GM18870 (cell line): ENCODE measurements at regions not wholly inside any gene's neighbourhood (a gene's known extent, or its start where the extent isn't known, plus 50 kb on each side); places are given as distances from the start of the nearest gene placed in this dataset.
"Not testable (repeated sequence)": the region's sequence is repeated elsewhere in the genome, so short reads cannot be mapped to it uniquely, and the experiment has no call there.

ENCODE experiments used
- ATAC-seq: cut with Tn5 transposase; IDR thresholded peaks from one replicate; pipeline ENCODE4 v1.9.1; 2021; ENCODE audit warnings: moderate library complexity; ENCODE audit not compliant: unreplicated experiment

DNA sequence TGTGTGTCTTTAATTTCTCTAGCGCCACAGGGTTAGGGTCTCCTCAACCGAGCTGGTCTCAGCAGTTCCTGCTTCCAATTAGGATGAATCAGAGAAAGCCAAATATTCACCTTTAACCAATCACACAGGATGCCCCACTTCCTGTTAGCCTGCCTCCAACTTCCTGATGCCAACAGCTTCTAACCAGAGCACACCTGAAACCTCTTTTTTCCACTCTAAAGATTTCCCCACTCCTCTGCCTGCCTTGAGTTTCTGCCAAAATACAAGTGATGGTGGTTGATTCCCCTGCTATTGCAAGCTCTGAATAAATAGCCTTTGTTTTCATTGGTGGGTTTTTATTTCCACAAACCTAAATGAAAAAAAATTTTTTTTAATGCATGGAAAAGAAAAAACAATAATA is 144.7 kb upstream of the UST start:
- ATAC-seq, result no peak

DNA sequence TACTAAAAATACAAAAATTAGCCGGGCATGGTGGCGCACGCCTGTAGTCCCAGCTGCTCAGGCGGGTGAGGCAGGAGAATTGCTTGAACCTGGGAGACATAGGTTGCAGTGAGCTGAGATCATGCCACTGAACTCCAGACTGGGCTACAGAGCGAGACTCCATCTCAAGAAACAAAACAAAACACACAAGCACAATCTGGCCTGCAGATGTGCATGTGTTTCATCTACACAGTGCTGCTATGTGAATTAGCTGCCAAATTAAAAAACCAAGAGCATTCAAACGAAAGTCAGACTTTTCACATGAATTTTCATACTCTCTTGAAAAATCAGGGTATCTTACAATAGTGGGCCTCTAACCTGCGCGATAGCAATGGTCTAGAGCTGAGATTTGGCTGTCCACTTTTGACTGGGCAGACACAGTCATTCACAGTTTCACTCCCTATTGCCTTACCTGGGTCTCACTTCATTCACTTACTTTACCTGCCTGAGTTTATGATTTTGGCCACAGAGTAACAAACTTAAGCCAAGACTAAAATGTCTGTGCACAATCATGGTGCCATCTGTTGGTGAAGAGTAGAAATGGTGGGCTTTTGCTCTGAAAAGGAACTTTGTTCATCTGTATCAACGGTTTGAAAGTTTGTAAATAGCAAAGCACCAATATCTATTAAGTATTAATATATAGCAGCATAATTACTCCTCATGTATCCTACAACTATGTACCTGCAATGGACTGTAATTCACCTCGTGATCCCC is 138.5 kb upstream of the UST start:
- ATAC-seq, result no peak

DNA sequence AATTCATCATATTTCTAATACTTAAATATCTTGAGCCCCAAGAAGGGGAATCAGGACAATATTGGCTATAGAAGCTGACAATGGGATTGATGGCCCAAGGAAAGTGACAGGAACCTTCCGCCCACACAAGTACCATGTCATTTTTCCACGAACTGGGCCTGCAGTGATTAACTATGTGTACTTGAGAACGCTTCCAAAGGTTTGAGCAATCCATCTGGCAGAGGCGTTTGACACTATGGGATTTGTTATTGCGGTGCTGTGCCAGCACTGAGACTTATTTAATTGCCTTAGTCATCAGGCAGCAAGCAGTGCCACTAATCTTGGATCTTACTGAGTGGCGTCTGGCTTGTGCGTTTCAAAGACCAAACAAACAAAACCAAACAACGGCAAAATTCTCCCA is 135.6 kb upstream of the UST start:
- no peak for ATAC-seq

DNA sequence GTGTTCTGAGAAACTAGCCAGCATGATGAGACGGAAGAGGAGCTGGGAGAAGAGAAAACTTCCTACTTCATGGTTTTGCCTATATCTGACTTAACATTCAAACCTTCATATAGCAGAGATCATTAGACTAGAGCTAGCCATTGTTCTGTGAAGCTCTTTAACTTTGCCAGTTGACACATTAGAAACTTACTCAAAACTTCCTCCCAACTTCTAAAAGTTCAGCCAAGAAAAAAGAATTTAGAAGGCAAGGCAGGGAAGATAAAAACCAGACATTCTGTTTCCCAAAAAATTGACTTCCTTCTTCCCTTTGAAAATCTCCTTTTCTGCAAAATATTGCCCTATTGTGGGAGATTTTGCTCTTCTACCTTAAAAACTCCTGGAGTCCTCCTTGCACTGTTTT is 134.8 kb upstream of the UST start:
- ATAC-seq, result no peak

DNA sequence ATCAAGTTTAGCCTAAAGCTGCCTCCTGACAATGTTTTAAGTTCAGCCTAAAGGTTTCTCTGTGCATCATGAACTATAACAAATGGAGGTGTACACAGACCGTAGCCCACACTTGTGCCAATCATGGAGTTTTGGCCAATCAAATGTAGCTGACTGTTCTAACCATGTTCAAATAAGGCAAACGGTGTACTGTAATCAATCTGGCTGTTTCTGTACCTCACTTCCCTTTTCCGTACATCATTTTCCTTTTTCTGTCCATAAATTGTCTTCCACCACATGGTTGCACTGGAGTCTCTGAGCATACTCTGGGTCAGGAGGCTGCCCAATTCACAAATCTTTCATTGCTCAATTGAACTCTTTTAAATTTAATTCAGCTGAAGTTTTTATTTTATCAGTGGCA is 132.2 kb upstream of the UST start:
- ATAC-seq, result no peak

DNA sequence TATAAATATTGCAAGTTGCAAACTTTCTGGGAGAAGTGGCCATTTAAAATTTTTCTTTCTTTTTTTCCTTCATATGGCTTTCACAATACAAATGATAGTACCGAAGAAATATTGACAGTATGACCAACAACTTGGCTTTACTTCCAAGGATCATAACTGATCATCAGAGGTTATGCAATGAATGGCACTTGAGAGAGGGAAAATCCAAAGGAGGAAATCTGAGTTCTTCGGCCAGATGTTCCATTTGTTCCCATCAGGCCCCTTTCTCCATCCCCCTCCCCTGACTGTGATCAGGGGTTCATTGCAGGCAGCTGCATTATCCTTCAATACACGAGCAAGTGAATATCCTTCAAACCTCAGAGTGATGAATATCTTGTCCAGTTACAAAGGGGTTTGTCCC is 130.0 kb upstream of the UST start:
- no peak for ATAC-seq

DNA sequence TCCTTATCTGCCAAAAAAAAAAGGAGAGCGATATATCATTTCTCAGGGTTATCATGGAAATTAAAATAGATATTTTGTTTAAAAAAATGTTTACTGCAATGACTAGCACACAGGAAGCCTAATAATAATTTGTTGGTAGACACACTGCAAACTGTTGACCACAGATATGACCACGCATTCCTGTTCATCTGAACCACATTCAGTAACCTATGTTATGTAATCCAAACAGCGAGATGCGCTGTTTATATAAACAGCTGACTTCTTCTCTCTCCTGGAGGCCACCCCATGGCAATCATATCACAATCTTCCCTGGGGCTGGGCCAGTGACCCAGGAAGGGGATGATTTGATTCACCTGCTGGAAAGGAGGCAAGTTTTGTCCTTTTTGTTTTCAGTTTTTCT is 129.3 kb upstream of the UST start:
- ATAC-seq, result no peak

DNA sequence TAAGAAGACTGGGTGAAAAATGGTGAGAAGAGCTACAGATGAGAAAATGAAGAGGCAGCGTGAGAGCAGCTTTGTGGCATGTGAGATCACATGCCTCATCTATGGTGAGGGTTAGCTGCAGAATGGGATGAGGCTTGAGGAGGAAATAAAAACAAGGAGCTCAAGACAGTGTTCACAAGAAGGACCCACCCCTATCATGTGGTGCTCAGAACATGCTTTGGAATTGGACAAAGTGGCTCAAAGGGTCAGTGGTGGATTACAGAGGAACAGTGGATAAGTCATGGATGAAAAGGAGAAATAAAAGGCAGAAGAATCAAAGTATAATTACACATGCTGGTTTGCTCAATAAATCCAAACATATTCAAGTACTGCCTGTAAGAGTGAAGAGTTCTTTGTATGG is 126.9 kb upstream of the UST start:
- ATAC-seq, result no peak

DNA sequence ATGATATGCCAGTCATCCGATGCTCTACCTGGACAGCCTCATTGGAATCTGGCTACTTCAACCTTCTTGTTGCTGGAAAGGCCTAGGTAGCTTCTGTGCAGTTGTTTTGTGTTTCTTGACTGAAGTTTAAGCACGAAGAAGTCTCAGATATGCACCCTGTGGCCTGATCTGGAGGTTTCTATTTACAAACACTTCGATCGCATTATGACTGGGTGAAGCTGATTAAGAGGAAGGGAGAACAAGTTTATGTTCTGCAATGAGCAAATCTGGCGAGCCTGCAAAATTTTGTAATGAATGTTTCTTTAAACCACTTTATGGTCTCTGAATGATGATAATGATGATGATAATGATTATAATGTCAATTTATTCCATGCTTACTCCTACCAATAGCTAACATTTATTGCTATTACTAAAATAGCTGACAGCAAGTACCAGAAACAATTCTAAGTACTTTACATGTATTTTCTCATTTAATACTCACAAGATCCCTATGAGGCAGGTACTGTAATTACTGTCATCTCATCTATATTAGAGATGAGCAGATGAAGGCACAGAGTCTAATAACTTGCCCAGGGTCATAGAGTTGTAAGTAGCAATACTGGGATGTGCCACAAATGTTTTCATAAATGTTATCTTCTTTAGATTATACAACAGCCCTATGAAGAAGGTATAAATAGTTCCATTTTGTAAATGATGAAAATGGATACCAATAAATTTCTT is 126.1 kb upstream of the UST start:
- no peak for ATAC-seq

DNA sequence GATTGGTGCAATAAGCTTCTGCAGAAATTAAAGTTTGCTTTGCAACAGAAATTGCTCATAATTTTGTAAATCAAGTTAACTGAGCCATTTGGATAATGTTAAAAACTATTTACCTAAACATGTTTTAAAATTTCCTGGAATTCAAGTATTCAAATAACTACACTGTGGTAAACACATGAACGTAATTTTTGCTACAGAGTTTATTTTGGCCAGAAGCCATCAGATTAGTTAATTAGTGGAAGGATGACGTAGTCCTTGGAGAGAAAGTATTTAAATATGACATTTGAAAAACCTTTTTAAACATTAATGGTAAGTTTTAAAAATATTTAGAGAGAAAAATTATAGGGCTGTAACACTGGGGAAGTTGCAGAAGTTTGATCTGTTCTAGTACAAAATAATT is 121.2 kb upstream of the UST start:
- no peak for ATAC-seq

DNA sequence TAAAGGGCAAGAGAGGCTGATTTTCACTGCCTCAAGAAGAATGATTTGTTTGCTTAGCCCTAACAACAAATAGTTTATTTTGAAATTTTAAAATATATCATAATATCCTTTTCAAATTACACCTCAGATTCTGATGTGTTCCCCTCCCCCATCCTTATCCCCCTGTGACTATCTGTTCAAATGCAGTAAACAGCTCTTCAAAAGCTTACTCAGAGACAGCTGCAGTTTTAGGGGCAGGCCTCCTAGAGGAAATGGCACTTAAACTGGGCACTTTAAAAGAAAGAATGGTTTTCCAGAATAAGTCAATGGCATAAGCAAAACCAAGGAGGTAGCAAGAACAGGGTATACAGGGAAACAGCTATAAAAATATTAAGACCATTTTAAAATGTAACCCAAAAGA is 118.6 kb upstream of the UST start:
- no peak for ATAC-seq

DNA sequence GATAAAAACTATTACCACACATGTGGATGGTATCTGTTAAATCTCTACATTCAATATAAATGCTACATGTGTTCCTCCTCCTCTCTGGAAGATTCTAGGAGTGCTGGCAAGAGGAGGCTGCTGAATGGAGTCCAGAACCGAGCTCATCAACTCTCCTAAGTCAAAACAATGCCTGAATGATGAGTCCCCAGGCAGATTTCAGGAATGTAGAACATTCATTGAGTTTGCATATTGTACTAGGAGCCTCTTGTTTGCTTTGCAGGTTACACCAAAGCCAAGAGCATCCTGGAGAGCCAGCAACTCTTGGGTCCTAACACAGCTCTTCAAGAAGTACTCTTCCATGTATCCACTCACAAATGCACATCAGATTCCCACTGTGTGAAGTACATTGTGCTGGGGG is 117.6 kb upstream of the UST start:
- no peak for ATAC-seq

DNA sequence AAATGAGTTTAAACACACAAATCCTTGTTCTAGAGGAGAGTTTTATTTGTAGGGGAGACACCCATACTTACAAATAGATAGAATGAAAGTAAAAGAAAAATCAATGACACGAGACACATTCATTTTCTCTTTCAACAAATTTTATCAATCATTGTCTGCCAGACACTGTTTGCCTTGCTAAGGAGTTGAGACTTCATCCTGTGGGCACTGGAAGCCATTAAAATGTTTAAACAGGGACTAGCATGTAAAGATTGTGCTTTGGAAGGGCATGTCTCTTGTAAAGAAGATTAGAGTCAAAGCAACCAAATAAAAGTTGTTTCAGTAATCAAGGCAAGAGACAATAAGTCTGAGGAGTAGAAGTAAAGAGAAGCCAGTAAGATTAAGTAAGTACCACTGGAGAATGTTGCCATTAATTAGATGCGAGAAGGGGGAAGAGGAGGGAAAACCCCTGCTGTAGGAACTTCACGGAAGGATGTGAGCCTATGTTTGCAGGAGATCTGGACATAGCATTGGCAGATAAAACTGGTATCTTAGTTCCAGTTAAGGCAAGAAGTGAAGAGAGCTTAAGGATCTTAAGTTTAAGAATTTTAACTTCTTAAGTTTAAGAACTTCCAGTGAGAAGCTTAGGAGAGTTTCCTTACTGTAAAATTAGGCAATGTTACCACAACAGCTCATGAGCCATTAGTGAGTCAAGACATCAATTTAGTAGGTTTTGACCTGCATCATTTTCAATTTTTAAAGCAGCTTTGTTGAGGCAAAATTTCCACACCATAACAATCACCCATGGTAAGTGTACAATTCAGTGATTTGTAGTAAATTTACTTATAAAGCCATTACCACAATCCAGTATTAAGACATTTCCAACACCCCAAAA is 117.0 kb upstream of the UST start:
- ATAC-seq, result no peak

DNA sequence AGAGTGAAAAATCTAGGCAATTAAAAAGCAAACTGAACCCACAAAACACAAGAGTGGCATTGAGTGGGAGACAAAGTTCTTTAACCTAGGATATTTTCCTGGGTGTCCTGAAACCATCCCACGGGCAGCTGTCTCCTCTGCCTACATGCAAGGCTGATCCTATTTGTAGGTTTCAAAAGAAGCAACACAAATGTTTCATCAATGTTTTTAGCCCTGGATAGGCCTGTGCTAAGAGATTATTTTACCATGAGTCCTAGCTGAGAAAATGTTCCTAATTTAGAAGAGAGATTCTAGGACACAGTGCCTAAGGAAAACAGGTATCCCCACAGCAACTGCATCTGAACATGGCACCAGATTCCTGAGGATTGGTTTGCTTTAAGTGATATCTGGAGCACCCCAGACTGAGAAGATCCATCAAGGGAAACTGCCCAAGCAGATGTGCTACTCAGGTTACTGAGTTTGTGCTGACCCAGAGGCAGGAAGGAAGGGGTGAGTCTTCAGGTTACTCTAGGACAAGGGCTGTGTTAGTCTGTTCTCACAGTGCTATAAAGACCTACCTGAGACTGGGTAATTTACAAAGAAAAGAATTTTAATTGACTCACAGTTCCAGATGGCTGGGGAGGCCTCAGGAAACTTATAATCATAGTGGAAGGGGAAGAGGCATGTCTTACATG is 111.6 kb upstream of the UST start:
- ATAC-seq, result no peak

DNA sequence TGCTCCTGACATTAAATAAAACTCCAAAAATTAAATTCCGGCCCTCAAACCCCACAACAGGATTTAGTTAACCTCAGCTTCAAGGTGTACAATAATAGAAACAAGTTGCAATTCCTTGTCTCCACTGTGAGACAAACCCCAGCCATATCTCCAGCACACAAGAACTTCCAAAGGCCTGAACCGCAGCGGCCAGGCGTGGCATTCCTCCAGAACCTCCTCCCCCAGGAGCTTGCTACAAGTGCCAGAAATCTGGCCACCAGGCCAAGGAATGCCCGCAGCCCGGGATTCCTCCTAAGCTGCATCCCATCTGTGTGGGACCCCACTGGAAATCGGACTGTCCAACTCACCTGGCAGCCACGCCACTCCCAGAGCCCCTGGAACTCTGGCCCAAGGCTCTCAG is 105.0 kb upstream of the UST start:
- not testable (repeated sequence) for ATAC-seq

DNA sequence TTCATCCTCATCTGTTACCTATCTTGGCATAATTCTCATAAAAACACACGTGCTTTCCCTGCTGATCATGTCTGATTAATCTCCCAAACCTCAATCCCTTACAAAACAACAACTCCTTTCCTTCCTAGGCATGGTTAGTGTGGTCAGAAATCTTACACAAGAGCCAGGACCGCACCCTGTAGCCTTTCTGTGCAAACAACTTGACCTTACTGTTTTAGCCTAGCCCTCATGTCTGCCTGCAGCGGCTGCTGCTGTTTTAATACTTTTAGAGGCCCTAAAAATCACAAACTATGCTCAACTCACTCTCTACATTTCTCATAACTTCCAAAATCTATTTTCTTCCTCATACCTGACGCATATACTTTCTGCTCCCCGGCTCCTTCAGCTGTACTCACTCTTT is 103.6 kb upstream of the UST start:
- not testable (repeated sequence) for ATAC-seq

DNA sequence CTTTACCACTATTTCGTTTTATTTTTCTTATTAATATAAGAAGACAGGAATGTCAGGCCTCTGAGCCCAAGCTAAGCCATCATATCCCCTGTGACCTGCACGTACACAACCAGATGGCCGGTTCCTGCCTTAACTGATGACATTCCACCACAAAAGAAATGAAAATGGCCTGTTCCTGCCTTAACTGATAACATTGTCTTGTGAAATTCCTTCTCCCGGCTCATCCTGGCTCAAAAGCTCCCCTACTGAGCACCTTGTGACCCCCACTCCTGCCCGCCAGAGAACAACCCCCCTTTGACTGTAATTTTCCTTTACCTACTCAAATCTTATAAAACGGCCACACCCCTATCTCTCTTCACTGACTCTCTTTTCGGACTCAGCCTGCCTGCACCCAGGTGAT is 101.8 kb upstream of the UST start:
- not testable (repeated sequence) for ATAC-seq

DNA sequence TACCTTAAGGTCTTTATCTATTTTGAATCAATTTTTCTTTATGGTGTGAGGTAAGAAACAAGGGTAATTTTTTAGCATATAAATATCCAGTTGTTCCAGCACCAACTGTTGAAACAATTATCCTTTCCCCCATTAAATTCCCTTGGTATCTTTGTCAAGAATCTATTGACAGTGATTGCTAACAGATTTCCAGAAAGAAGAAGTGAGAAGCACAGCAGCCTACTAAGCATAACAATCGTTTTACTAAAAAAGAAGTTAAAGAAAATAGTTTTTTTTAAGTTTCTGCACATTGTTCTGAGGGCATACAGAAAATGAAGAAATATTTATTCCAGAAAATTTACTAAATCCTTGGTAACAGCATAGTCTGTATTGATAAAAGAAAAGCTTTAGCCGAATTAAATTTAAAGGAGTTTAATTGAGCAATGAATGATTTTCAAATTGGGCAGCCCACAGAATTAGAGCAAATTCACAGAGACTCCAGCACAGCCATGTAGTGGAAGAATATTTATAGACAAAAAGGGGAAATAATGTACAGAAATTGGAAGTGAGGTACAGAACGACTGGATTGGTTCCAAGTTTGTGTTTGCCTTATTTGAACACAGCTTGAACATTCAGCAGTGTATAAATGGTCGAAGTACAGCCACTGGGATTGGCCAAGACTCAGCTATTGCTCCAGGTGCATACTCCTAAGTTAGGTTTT is 97.9 kb upstream of the UST start:
- ATAC-seq, result no peak

DNA sequence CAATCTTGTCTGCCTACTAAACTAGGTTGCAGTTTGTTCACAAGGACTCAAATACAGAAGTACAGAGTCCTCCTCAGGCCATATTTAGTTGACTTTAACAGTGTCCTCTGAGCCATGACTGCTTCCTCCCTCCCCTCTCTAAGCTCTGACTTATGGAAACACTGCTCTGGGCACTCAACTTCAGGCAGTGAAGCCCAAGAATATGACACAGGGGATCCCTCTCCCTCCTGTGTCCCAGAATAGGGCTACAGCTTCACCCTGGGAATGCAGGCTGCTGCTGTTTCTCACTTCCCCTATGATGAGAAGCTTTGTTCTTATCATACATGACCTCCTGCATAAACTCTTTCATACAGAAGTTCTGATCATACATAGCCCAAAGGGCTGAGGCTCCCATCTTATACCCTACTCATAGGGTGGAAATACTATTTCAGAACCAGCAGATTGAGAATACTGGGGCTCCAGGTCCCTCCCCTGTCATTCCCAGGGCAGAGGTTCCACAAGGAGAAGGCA is 97.3 kb upstream of the UST start:
- ATAC-seq, result no peak

DNA sequence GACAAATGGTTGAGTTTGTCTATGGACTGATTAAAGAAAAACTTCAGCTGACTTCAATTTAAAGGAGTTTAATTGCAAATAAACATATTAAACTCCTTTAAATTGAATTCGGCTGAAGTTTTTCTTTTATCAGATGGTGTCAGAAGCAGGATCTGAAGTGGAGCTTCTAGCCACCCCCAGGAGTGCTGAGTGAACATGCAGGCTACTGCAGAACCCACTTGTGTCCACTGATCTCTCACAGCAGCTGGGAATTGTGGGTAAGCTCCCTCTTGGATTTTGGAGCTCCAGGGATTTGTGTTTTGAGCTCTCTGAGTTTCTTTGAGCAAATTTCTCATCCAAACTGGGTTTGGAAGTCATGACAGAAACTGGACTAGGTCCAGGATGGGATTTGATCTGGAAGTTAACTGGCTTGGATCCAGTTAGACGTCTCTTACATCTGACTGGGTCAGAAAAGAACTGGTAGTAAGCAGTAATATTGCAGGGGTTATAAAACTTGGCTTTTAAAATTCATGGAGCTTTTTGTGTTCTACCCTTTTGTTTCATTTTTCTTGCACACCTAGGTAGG is 95.8 kb upstream of the UST start:
- no peak for ATAC-seq
